ENCODE measurements at regions not wholly inside any gene's neighbourhood (a gene's known extent, or its start where the extent isn't known, plus 50 kb on each side); places are given as distances from the start of the nearest gene placed in this dataset.

DNA sequence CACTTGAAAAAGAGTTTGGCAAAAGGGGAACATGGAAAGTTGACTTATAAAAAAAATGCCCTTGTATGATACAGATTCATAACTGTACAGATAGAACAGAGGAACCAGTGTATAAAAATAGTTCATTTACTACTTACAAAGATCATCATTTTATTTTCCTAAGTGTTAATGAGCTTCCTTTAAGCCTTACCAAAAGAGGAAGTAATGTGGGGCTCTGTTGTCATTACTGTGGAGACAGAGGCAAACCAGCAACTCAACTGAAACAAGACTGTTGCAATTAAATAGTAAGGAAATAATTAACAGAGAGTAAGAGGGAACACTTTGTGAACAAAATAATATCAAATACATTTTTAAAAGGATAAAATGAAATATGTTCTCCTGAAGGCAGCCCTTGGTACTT, 526.2 kb upstream of the ADARB2 start:
- no peak for DNase-seq
- Histone ChIP-seq H3K79me2 (ENCODE audit: insufficient read depth, low read length) (no peaks in the 10 kb centered on the region), H3K4me3 (ENCODE audit: low read depth in 1 of 2, low read length in 2 of 2) (no peak overlapping the region), H3K27ac (ENCODE audit: low read length) (no peak overlapping the region), H4K20me1 (ENCODE audit: insufficient read depth, low read length) (no peaks in the 10 kb centered on the region), H3K4me1 (ENCODE audit: insufficient read depth, low read length) (no peaks in the 10 kb centered on the region), H2AFZ (ENCODE audit: low read depth, low read length) (no peak overlapping the region), H3K36me3 (ENCODE audit: insufficient read depth, low read length) (no peaks in the 10 kb centered on the region), H3K4me2 (ENCODE audit: insufficient read depth, low read length) (no peak overlapping the region), H3K9me3 (ENCODE audit: insufficient read depth, low read length, severe bottlenecking) (peaks cover 2% of the 10 kb centered on the region), H3K27me3 (ENCODE audit: insufficient read depth, low read length, poor library complexity) (peaks cover 4% of the 10 kb centered on the region), H3K9ac (ENCODE audit: low read depth, low read length) (no peak overlapping the region)
- ATAC-seq (ENCODE audit: insufficient read depth, low read depth): no peak
- no peak for TF ChIP-seq EZH2 (IDR thresholded peaks at IDR 0.05; ENCODE audit: borderline replicate concordance, low read depth, low read length, severe bottlenecking)
- TF ChIP-seq, protein P1, sequence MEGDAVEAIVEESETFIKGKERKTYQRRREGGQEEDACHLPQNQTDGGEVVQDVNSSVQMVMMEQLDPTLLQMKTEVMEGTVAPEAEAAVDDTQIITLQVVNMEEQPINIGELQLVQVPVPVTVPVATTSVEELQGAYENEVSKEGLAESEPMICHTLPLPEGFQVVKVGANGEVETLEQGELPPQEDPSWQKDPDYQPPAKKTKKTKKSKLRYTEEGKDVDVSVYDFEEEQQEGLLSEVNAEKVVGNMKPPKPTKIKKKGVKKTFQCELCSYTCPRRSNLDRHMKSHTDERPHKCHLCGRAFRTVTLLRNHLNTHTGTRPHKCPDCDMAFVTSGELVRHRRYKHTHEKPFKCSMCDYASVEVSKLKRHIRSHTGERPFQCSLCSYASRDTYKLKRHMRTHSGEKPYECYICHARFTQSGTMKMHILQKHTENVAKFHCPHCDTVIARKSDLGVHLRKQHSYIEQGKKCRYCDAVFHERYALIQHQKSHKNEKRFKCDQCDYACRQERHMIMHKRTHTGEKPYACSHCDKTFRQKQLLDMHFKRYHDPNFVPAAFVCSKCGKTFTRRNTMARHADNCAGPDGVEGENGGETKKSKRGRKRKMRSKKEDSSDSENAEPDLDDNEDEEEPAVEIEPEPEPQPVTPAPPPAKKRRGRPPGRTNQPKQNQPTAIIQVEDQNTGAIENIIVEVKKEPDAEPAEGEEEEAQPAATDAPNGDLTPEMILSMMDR (IDR thresholded peaks at IDR 0.05; ENCODE audit: borderline replicate concordance, extremely low read depth, low read length, poor library complexity, severe bottlenecking): no peak

DNA sequence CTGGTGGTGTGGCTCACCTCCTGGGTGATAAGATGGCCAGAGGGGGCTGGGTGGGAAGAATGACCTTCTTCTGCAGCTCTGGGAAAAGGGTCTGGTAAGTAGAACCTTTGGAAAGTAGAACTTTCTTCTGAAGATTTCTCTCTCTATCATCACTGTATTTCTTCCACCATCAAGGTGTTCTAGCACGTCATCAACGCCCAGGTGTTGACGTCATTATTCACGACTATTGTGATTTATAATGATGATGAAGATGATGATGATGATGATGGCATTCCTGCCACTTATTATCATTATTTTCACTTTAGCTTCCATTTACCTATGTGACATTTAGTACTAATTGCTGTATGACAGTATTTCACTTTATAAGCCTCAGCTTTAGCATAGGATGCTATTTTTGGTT, 525.6 kb upstream of the ADARB2 start:
- ATAC-seq (ENCODE audit: insufficient read depth, low read depth) (no peak), DNase-seq (no peak)
- Histone ChIP-seq H3K4me2 (ENCODE audit: insufficient read depth, low read length) (no peak overlapping the region), H4K20me1 (ENCODE audit: insufficient read depth, low read length) (no peaks in the 10 kb centered on the region), H2AFZ (ENCODE audit: low read depth, low read length) (no peak overlapping the region), H3K4me1 (ENCODE audit: insufficient read depth, low read length) (no peaks in the 10 kb centered on the region), H3K9ac (ENCODE audit: low read depth, low read length) (no peak overlapping the region), H3K27ac (ENCODE audit: low read length) (no peak overlapping the region), H3K4me3 (ENCODE audit: low read depth in 1 of 2, low read length in 2 of 2) (no peak overlapping the region), H3K9me3 (ENCODE audit: insufficient read depth, low read length, severe bottlenecking) (peaks cover 2% of the 10 kb centered on the region), H3K36me3 (ENCODE audit: insufficient read depth, low read length) (no peaks in the 10 kb centered on the region), H3K27me3 (ENCODE audit: insufficient read depth, low read length, poor library complexity) (peaks cover 1% of the 10 kb centered on the region), H3K79me2 (ENCODE audit: insufficient read depth, low read length) (no peaks in the 10 kb centered on the region)
- TF ChIP-seq EZH2 (IDR thresholded peaks at IDR 0.05; ENCODE audit: borderline replicate concordance, low read depth, low read length, severe bottlenecking): no peak
- TF ChIP-seq, protein P1 (IDR thresholded peaks at IDR 0.05; ENCODE audit: borderline replicate concordance, extremely low read depth, low read length, poor library complexity, severe bottlenecking): no peak

DNA sequence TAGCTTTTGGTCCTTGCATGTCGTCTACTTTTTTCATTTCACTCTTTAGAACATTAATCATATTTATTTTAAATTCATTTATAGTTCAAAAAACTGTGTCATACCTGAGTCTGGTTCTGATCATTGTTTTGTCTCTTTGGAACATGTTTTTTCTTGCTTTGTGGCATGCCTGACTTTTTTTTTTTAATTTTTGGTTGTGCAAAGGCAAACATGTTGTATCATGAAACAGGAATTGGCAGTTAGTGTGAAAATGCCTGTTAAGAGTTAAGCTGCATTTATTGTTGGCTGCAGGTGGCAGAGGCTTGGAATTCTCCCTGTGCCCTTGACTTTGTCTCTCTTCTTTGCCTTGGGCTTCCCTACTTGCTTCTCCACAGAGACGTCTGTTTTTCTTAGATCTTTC, 525.0 kb upstream of the ADARB2 start:
- Histone ChIP-seq H3K9ac (ENCODE audit: low read depth, low read length) (no peak overlapping the region), H4K20me1 (ENCODE audit: insufficient read depth, low read length) (no peaks in the 10 kb centered on the region), H3K4me3 (ENCODE audit: low read depth in 1 of 2, low read length in 2 of 2) (no peak overlapping the region), H3K27ac (ENCODE audit: low read length) (no peak overlapping the region), H3K4me2 (ENCODE audit: insufficient read depth, low read length) (no peak overlapping the region), H3K9me3 (ENCODE audit: insufficient read depth, low read length, severe bottlenecking) (peaks cover 2% of the 10 kb centered on the region), H3K79me2 (ENCODE audit: insufficient read depth, low read length) (no peaks in the 10 kb centered on the region), H3K4me1 (ENCODE audit: insufficient read depth, low read length) (no peaks in the 10 kb centered on the region), H3K27me3 (ENCODE audit: insufficient read depth, low read length, poor library complexity) (no peaks in the 10 kb centered on the region), H3K36me3 (ENCODE audit: insufficient read depth, low read length) (no peaks in the 10 kb centered on the region), H2AFZ (ENCODE audit: low read depth, low read length) (no peak overlapping the region)
- DNase-seq (no peak), ATAC-seq (ENCODE audit: insufficient read depth, low read depth) (no peak)
- TF ChIP-seq EZH2 (IDR thresholded peaks at IDR 0.05; ENCODE audit: borderline replicate concordance, low read depth, low read length, severe bottlenecking): no peak
- TF ChIP-seq, protein P1 (IDR thresholded peaks at IDR 0.05; ENCODE audit: borderline replicate concordance, extremely low read depth, low read length, poor library complexity, severe bottlenecking): no peak

DNA sequence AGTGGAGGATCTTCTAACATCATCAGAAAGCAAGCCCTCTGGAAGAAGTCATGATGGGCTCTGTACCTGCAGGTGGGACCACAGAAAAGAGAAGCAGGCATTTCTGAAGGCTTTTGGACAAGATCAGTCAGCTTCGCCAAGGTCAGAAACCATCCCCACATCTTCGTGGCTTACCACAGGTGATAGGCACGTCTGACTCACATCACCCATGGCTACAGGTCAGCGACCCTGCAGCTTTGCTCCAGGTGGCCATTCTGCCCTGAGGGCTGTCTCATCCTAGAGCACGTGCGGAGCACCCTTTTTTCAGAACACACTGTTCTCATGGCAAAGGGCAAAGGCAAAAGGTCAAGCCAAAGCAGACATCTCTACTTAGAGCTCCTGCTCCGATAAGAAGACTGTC, 518.9 kb upstream of the ADARB2 start:
- Histone ChIP-seq H3K4me2 (ENCODE audit: insufficient read depth, low read length) (no peak overlapping the region), H3K4me3 (ENCODE audit: low read depth in 1 of 2, low read length in 2 of 2) (no peak overlapping the region), H3K9me3 (ENCODE audit: insufficient read depth, low read length, severe bottlenecking) (peaks cover 2% of the 10 kb centered on the region), H3K79me2 (ENCODE audit: insufficient read depth, low read length) (no peaks in the 10 kb centered on the region), H3K27ac (ENCODE audit: low read length) (no peak overlapping the region), H3K9ac (ENCODE audit: low read depth, low read length) (no peak overlapping the region), H3K27me3 (ENCODE audit: insufficient read depth, low read length, poor library complexity) (no peaks in the 10 kb centered on the region), H3K4me1 (ENCODE audit: insufficient read depth, low read length) (no peaks in the 10 kb centered on the region), H2AFZ (ENCODE audit: low read depth, low read length) (no peak overlapping the region), H3K36me3 (ENCODE audit: insufficient read depth, low read length) (no peaks in the 10 kb centered on the region), H4K20me1 (ENCODE audit: insufficient read depth, low read length) (no peaks in the 10 kb centered on the region)
- TF ChIP-seq, protein P1 (IDR thresholded peaks at IDR 0.05; ENCODE audit: borderline replicate concordance, extremely low read depth, low read length, poor library complexity, severe bottlenecking): no peak
- no peak for TF ChIP-seq EZH2 (IDR thresholded peaks at IDR 0.05; ENCODE audit: borderline replicate concordance, low read depth, low read length, severe bottlenecking)
- ATAC-seq (ENCODE audit: insufficient read depth, low read depth) (no peak), DNase-seq (no peak)

Data from DND-41 (cell line).